ACC112 (cell line): ENCODE measurements at regions not wholly inside any gene's neighbourhood (a gene's known extent, or its start where the extent isn't known, plus 50 kb on each side); places are given as distances from the start of the nearest gene placed in this dataset.

Experiments
- H2AFZ ChIP-seq: fragments of 200-600 bp; sonication (generic); one replicate; pipeline ENCODE4 v1.6.0; 2017; ENCODE audit warnings: antibody characterized with exemption, low read length; ENCODE audit not compliant: unreplicated experiment
- H3K27ac ChIP-seq: fragments of 200-600 bp; sonication (generic); 2 replicates; pipeline ENCODE4 v1.5.1; 2014; ENCODE audit warnings: low read depth, mild to moderate bottlenecking, antibody characterized with exemption, low read length, moderate library complexity
- H3K27me3 ChIP-seq: fragments of 200-600 bp; sonication (generic); 2 replicates; pipeline ENCODE4 v1.6.1; 2014; ENCODE audit warnings: mild to moderate bottlenecking, antibody characterized with exemption, low read length, moderate library complexity, mixed read lengths; ENCODE audit not compliant: insufficient read depth
- H3K36me3 ChIP-seq: fragments of 200-600 bp; sonication (generic); 2 replicates; pipeline ENCODE4 v1.6.1; 2016; ENCODE audit warnings: mild to moderate bottlenecking, antibody characterized with exemption, low read length, moderate library complexity, mixed read lengths; ENCODE audit not compliant: insufficient read depth
- H3K4me1 ChIP-seq: fragments of 200-600 bp; sonication (generic); one replicate; pipeline ENCODE4 v1.6.1; 2016; ENCODE audit warnings: low read length, mixed read lengths; ENCODE audit not compliant: insufficient read depth, unreplicated experiment, control insufficient read depth
- H3K4me3 ChIP-seq: fragments of 200-600 bp; sonication (generic); 2 replicates; pipeline ENCODE4 v1.5.1; 2014; ENCODE audit warnings: mild to moderate bottlenecking, low read depth, low read length
- H3K79me2 ChIP-seq: fragments of 200-600 bp; sonication (generic); one replicate; pipeline ENCODE4 v1.6.0; 2016; ENCODE audit warnings: low read length; ENCODE audit not compliant: control insufficient read depth, unreplicated experiment, insufficient read depth

DNA sequence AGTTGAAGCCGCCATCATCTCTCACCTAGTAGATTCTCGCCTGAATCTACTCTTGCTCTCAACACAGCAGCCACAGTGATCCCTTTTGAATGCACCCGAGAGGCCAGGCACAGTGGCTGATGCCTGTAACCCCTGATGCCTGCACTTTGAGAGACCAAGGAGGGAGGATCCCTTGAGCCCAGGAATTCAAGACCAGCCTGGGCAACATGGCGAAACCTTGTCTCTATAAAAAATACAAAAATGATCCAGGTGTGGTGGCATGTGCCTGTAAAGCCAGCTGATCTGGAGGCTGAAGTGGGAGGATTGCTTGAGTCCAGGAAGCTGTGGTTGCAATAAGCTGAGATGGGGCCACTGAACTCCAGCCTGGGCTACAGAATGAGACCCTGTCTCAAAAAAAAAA is 60.3 kb upstream of the EML4 start:
- no peak overlapping the region for H3K27ac ChIP-seq
- H3K36me3 ChIP-seq, result no peaks in the 10 kb centered on the region
- no peak overlapping the region for H3K4me3 ChIP-seq
- H3K79me2 ChIP-seq, result no peaks in the 10 kb centered on the region
- no peaks in the 10 kb centered on the region for H3K27me3 ChIP-seq
- H3K4me1 ChIP-seq, result peaks cover 8% of the 10 kb centered on the region
- no peak overlapping the region for H2AFZ ChIP-seq

GRCh38 chr2:42109959-42110640 is 59.1 kb upstream of the EML4 start:
- Histone ChIP-seq H3K4me1 (peaks cover 8% of the 10 kb centered on the region), H3K27ac (no peak overlapping the region), H3K79me2 (no peaks in the 10 kb centered on the region), H2AFZ (no peak overlapping the region), H3K4me3 (no peak overlapping the region), H3K27me3 (no peaks in the 10 kb centered on the region), H3K36me3 (no peaks in the 10 kb centered on the region)

DNA sequence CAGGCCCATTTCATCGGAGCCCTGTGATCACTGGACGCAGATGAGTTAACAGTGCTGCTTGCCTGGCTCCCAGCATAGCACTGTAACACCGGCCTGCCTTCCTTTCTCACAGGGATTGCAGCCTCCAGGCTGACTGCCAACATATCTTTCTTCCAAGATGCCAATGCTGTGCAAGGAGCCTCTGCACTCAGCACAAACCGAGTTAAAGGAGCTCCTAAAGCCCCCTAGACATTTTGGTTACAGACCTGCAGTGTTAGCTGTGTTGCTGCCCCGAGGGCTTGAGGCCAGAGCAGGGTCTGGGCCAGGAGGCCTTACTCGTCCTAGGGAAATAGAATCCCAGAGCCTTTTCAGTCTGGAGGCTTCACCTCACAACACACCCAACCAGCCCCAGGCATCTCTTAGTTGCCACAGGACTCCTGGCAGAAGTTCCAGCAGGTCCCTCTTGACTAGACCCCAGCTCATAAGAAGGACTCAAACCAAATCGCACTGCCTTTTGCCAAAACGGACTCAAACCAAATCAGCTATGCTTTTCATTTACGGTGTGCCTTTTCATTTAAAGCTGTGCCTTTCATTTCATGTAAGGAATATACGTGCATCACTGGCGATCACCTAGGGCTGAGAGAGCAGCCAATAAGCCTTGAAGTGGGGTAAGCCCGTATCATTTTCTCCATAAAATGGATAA is 58.4 kb upstream of the EML4 start:
- Histone ChIP-seq H3K4me1 (peaks cover 8% of the 10 kb centered on the region), H3K4me3 (no peak overlapping the region), H3K79me2 (no peaks in the 10 kb centered on the region), H3K27me3 (no peaks in the 10 kb centered on the region), H3K36me3 (no peaks in the 10 kb centered on the region), H3K27ac (no peak overlapping the region), H2AFZ (no peak overlapping the region)

- Histone ChIP-seq H3K4me3 (no peak overlapping the region), H2AFZ (no peak overlapping the region), H3K36me3 (no peaks in the 10 kb centered on the region), H3K4me1 (peaks cover 20% of the 10 kb centered on the region), H3K27me3 (no peaks in the 10 kb centered on the region), H3K27ac (no peak overlapping the region), H3K79me2 (no peaks in the 10 kb centered on the region)
Observed at GRCh38 chr2:42112418-42112817, 56.7 kb upstream of the EML4 start.

DNA sequence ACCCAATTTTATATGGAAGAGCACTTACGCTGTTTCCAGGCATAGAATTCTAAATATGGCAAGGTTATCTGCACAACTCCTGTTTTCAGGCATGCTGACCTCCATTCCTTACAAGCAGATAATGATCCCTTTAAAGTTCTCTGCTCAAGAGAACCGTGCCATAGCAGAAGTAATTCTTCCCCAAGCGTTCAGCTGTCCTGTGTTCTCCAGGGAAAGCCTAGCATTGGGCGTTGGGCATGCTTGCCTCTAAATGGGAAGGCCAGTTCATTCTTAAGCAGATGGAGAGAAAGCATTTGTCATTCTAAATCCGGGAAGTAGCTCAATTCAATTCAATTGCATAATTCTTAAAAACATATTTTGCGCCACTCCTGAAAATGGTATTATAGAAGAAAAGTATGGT is 55.7 kb upstream of the EML4 start:
- no peaks in the 10 kb centered on the region for H3K79me2 ChIP-seq
- no peak overlapping the region for H2AFZ ChIP-seq
- H3K36me3 ChIP-seq, result no peaks in the 10 kb centered on the region
- no peaks in the 10 kb centered on the region for H3K27me3 ChIP-seq
- peaks cover 27% of the 10 kb centered on the region for H3K4me1 ChIP-seq
- H3K4me3 ChIP-seq, result no peak overlapping the region
- no peak overlapping the region for H3K27ac ChIP-seq

DNA sequence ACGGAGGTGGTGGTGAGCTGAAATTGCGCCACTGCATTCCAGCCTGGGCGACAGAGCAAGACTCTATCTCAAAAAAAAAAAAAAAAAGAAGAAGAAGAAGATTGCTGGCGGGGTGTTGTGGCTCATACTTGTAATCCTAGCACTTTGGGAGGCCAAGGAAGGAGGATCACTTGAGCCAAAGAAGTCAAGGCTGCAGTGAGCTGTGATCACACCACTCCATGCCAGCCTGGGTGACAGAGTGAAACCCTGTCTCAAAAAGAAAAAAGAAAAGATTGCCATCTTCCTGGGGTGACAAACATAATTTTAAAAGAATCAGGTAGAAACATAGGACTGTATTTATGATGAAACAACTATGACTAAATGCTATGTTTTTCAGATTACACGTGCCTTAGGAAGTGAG is 55.1 kb upstream of the EML4 start:
- Histone ChIP-seq H3K27ac (no peak overlapping the region), H3K36me3 (no peaks in the 10 kb centered on the region), H3K27me3 (no peaks in the 10 kb centered on the region), H3K79me2 (no peaks in the 10 kb centered on the region), H3K4me1 (peaks cover 33% of the 10 kb centered on the region), H3K4me3 (no peak overlapping the region), H2AFZ (no peak overlapping the region)

DNA sequence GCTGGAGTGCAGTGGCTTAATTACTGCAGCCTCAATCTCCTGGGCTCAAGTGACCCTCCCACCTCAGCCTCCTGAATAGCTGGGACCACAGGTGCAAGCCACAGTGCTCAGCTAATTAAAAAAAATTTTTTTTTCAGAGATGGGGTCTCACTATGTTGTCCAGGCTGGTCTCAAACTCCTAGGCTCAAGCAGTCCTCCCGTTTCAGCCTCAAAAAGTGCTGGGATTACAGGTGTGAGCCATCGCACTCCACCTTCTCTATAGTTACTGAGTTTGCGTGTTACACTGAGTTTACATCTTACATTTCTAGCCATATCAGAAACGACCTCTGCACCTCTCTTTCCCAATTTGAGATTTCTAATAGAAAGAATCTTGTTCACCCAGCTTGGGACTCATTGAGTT is 53.6 kb upstream of the EML4 start:
- Histone ChIP-seq H2AFZ (no peak overlapping the region), H3K4me3 (no peak overlapping the region), H3K4me1 (peaks cover 33% of the 10 kb centered on the region), H3K27ac (no peak overlapping the region), H3K27me3 (no peaks in the 10 kb centered on the region), H3K79me2 (no peaks in the 10 kb centered on the region), H3K36me3 (no peaks in the 10 kb centered on the region)

DNA sequence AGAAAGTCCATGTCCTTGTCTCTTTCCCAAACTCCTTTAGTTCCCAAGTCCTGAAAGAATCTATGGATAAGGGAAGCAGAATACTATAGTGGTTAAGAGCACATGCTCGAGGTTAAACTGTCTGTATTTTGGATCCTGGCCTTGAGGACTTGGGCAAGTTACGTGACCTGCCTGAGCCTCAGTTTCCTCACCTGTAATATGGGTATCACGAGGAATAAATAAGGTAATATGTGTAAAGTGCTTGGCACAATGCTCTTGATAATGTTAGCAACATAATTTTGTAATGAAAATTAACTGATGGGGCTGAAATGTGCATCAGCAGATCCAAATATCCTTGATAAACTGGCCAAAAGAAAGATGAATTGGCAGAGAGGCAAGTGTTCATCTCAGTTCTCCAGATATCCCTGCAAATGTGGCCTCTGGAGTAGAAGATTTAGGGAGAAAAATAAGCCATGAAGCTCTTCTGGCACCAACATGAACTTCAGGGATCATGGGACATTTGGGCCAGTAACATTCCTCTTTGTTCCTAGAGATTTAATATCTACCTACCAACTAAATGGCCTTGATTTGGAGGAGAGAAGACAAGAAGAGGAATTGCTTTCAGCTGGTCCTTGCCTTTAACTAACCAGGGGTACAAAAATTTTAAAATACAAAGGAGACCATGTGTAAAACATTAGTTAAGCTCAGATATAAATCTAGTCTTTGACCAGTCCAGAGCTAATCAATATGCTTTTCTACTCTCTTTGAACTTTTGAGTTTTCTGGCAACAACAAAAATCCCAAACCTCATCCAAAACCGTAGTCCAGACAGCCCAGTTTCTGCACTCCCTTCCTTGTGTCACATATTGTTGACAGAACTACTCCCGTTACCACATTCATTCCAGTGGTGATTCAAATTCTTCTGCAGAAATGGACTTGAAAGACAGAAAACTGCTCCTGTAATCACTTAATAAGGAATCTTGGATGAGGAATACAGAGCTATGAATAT is 52.7 kb upstream of the EML4 start:
- Histone ChIP-seq H3K79me2 (no peaks in the 10 kb centered on the region), H3K27ac (peak overlapping the region; percentile 80; the same call in 1 of the 2 replicates), H3K36me3 (no peaks in the 10 kb centered on the region), H3K4me3 (no peak overlapping the region), H2AFZ (no peak overlapping the region), H3K4me1 (peaks cover 29% of the 10 kb centered on the region), H3K27me3 (no peaks in the 10 kb centered on the region)

- H3K27ac ChIP-seq, result peak overlapping the region; percentile 80
- no peaks in the 10 kb centered on the region for H3K27me3 ChIP-seq
- no peak overlapping the region for H3K4me3 ChIP-seq
- no peaks in the 10 kb centered on the region for H3K36me3 ChIP-seq
- H3K79me2 ChIP-seq, result no peaks in the 10 kb centered on the region
- H2AFZ ChIP-seq, result no peak overlapping the region
- peaks cover 29% of the 10 kb centered on the region for H3K4me1 ChIP-seq
Observed at GRCh38 chr2:42117182-42117579, 52.0 kb upstream of the EML4 start.

DNA sequence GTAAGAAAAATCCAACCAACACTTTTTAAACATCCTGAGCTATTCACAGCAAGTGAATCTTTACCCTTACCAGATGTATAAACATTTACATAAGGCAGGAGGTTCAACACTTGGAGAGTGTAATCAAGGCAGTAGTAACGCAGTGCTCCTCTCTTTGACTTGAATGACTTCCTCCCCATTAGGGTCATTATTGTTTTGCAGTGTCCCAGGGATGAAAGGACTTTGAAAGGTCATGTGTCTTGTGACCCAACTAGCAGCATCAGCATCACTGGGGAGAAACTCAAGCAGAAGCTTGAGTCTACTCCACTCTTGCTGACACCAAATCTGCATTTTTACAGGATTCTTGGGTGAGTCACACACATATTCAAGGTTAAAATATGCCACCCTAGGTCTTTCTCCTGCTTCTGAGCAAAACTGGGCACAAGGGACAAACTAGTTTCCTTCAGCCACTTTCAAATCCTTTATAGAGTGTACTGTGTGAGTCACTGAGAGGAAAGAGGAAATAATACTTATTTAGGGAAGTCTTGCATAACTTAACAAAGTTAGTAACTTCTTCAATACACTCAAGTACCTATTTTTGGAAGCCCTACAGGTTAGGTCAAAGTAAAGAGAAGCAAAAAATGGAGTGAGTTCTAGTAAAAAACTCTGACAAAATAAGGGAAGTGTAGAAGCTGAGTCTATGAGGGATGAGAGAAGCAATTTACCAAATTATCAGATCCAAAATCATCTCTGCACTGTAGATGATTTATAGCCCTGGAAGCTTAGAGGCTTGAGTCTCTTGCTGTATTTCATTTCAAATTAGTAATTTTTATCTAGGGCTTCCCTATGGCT is 51.0 kb upstream of the EML4 start:
- Histone ChIP-seq H3K36me3 (no peaks in the 10 kb centered on the region), H3K4me3 (peak overlapping the region; percentile 8; the same call in 1 of the 2 replicates), H3K4me1 (peaks cover 29% of the 10 kb centered on the region), H2AFZ (peak overlapping the region; percentile 5), H3K79me2 (no peaks in the 10 kb centered on the region), H3K27me3 (no peaks in the 10 kb centered on the region), H3K27ac (peak overlapping the region; percentile 80)
